ENCODE measurements at regions not wholly inside any gene's neighbourhood (a gene's known extent, or its start where the extent isn't known, plus 50 kb on each side); places are given as distances from the start of the nearest gene placed in this dataset.

GRCh38 chr2:62291052-62291451 lies 95.1 kb downstream of the B3GNT2 start:
- H3K4me3 Mint-ChIP-seq, result no peak overlapping the region
- peaks cover 21% of the 10 kb centered on the region for H3K4me1 Mint-ChIP-seq
- CTCF ChIA-PET, result interaction anchor here (1.0 kb wide), 1 partner anchor 9 kb away, joined by 4 read pairs; no protein-coding TSS in a partner anchor
- H3K27ac Mint-ChIP-seq, result no peak overlapping the region
- TF ChIP-seq ZNF138 (CRISPR knock-in tag; conservative IDR thresholded peaks at IDR 0.05) (no peak), NFATC4 (CRISPR knock-in tag; IDR thresholded peaks at IDR 0.05) (no peak), NR2C2 (CRISPR knock-in tag; IDR thresholded peaks at IDR 0.05) (no peak), TCF7 (CRISPR knock-in tag; IDR thresholded peaks at IDR 0.05; ENCODE audit: low read depth) (no peak), PREB (CRISPR knock-in tag; IDR thresholded peaks at IDR 0.05; ENCODE audit: borderline replicate concordance) (no peak), HMGA2 (CRISPR knock-in tag; IDR thresholded peaks at IDR 0.05) (no peak), JUN (CRISPR knock-in tag; IDR thresholded peaks at IDR 0.05) (no peak), MXD4 (CRISPR knock-in tag; IDR thresholded peaks at IDR 0.05; ENCODE audit: borderline replicate concordance) (no peak), ZMAT4 (CRISPR knock-in tag; IDR thresholded peaks at IDR 0.05) (no peak), FOXP1 (CRISPR knock-in tag; IDR thresholded peaks at IDR 0.05; ENCODE audit: borderline replicate concordance) (no peak), TP53 (CRISPR knock-in tag; IDR thresholded peaks at IDR 0.05) (no peak), MYBL2 (CRISPR knock-in tag; IDR thresholded peaks at IDR 0.05) (no peak), FOXJ3 (CRISPR knock-in tag; IDR thresholded peaks at IDR 0.05; ENCODE audit: borderline replicate concordance) (no peak), ATF1 (CRISPR knock-in tag; IDR thresholded peaks at IDR 0.05) (no peak), TEAD4 (CRISPR knock-in tag; IDR thresholded peaks at IDR 0.05) (no peak), AFF4 (CRISPR knock-in tag; IDR thresholded peaks at IDR 0.05; ENCODE audit: borderline replicate concordance) (no peak), CDX4 (CRISPR knock-in tag; IDR thresholded peaks at IDR 0.05; ENCODE audit: borderline replicate concordance) (no peak), ZNF532 (CRISPR knock-in tag; IDR thresholded peaks at IDR 0.05; ENCODE audit: borderline replicate concordance) (no peak), KAT7 (CRISPR knock-in tag; IDR thresholded peaks at IDR 0.05; ENCODE audit: borderline replicate concordance) (no peak), NFYB (CRISPR knock-in tag; conservative IDR thresholded peaks at IDR 0.05; ENCODE audit: low read depth) (no peak)
- no peak for DNase-seq (ENCODE audit: low spot score)
- POLR2A ChIA-PET, result interaction anchor here (0.6 kb wide), 1 partner anchor 55 kb away, joined by 4 read pairs; no protein-coding TSS in a partner anchor
- H3K9me3 Mint-ChIP-seq, result peaks cover 12% of the 10 kb centered on the region
- H3K36me3 Mint-ChIP-seq, result peaks cover 9% of the 10 kb centered on the region; the same call in 1 of the 2 replicates
- no peak for ATAC-seq
- no peaks in the 10 kb centered on the region for H3K27me3 Mint-ChIP-seq (ENCODE audit: low read depth)

Data from WTC11 (cell line).